Chondrocyte (in vitro differentiated cells): ENCODE measurements at regions not wholly inside any gene's neighbourhood (a gene's known extent, or its start where the extent isn't known, plus 50 kb on each side); places are given as distances from the start of the nearest gene placed in this dataset.

Experiments used
- DNase-seq: peaks from one replicate; pipeline ENCODE4 v3.0.0; 2021; ENCODE audit warnings: mixed read lengths, low spot score
- H3K27ac Mint-ChIP-seq: one replicate; pipeline ENCODE4 v1.8.0; 2021; ENCODE audit warnings: mild to moderate bottlenecking, moderate library complexity, mixed read lengths; ENCODE audit not compliant: unreplicated experiment
- H3K27me3 Mint-ChIP-seq: 2 replicates; pipeline ENCODE4 v1.8.0; 2021; ENCODE audit warnings: low read depth, mixed read lengths
- H3K36me3 Mint-ChIP-seq: 2 replicates; pipeline ENCODE4 v1.8.0; 2021; ENCODE audit warnings: low read depth, mixed read lengths
- H3K4me1 Mint-ChIP-seq: 2 replicates; pipeline ENCODE4 v1.8.0; 2021; ENCODE audit warnings: low read depth, mild to moderate bottlenecking, mixed read lengths
- H3K4me3 Mint-ChIP-seq: one replicate; pipeline ENCODE4 v1.8.0; 2021; ENCODE audit warnings: mild to moderate bottlenecking, moderate library complexity, mixed read lengths; ENCODE audit not compliant: unreplicated experiment
- H3K9me3 Mint-ChIP-seq: 2 replicates; pipeline ENCODE4 v1.8.0; 2021; ENCODE audit warnings: low read depth, mixed read lengths
- TF ChIP-seq, protein P1 (sequence below): fragments of 200-600 bp; sonication (generic); IDR thresholded peaks from 2 replicates; pipeline ENCODE4 v1.5.0; 2021; ENCODE audit warnings: antibody characterized with exemption, mild to moderate bottlenecking, moderate library complexity

GRCh38 chr2:64769392-64770044 is 115.8 kb upstream of the SERTAD2 start:
- H3K9me3 Mint-ChIP-seq = no peaks in the 10 kb centered on the region
- no peak overlapping the region for H3K27ac Mint-ChIP-seq
- H3K36me3 Mint-ChIP-seq = no peaks in the 10 kb centered on the region
- TF ChIP-seq, protein P1, sequence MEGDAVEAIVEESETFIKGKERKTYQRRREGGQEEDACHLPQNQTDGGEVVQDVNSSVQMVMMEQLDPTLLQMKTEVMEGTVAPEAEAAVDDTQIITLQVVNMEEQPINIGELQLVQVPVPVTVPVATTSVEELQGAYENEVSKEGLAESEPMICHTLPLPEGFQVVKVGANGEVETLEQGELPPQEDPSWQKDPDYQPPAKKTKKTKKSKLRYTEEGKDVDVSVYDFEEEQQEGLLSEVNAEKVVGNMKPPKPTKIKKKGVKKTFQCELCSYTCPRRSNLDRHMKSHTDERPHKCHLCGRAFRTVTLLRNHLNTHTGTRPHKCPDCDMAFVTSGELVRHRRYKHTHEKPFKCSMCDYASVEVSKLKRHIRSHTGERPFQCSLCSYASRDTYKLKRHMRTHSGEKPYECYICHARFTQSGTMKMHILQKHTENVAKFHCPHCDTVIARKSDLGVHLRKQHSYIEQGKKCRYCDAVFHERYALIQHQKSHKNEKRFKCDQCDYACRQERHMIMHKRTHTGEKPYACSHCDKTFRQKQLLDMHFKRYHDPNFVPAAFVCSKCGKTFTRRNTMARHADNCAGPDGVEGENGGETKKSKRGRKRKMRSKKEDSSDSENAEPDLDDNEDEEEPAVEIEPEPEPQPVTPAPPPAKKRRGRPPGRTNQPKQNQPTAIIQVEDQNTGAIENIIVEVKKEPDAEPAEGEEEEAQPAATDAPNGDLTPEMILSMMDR = no peak
- peaks cover 29% of the 10 kb centered on the region for H3K4me1 Mint-ChIP-seq
- no peak for DNase-seq
- H3K4me3 Mint-ChIP-seq = no peak overlapping the region
- no peaks in the 10 kb centered on the region for H3K27me3 Mint-ChIP-seq

DNA sequence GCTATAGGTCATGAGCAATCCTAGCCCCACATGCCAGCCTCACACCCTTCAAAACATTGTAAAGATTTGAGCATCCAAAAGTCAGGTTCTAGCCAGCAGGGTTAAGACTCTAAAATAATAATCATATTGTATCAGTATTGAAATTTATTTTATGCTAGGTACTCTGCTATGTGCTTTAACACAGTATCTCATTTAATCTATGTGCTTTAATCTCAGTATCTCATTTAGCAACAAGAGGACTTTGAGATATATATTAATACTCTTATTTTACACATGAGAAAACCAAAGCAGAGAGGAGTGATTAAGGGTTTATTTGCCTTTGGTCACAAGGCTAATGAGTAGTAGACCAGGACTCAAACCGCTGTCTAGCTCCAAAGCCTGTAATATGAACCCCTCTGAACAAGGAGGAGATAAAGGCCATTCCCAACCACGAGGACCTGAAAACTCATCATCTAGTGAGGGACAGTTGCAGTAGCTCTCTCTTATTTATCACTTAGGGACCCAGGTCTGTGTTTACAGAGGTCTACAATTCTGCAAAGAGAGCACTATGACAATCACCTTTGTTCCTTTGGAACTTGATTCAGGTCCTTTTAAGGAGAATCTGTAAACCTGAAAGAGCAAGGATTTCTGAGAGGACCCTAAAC is 116.5 kb upstream of the SERTAD2 start:
- no peak for DNase-seq
- Mint-ChIP-seq H3K4me1 (peaks cover 29% of the 10 kb centered on the region), H3K4me3 (no peak overlapping the region)

DNA sequence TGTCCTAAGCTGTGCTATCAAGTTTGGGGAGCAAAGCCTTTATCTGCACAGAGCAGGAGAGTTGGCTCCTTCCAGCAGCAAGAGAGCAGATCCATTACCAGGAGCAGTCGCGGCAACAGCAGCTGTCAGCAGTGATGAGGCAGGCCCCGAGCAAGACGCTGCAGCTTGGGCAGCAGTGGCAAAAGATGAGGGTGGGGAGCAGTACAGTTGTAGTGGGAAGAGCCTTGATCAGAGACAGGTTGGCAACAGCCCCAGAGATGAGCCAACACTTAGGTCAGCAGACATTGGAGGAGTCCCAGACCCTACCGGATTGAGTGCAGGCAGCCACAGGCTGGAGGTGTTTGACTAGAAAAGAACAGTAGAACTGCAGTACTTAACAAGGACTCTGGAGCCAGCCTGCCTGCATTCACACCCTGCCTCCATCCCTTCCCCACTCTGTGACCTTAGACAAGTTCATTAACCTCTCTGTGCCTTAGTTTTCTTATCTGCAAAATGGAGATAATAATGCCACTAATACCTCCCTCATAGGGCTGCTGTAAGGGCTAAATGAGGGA is 117.1 kb upstream of the SERTAD2 start:
- H3K4me1 Mint-ChIP-seq = peaks cover 29% of the 10 kb centered on the region
- H3K27ac Mint-ChIP-seq = no peak overlapping the region
- peaks cover 3% of the 10 kb centered on the region for H3K9me3 Mint-ChIP-seq
- DNase-seq = no peak
- no peaks in the 10 kb centered on the region for H3K36me3 Mint-ChIP-seq
- no peak overlapping the region for H3K4me3 Mint-ChIP-seq
- no peaks in the 10 kb centered on the region for H3K27me3 Mint-ChIP-seq
- TF ChIP-seq, protein P1 = no peak

More for the DNA sequence above, 116.5 kb upstream of the SERTAD2 start:
- H3K9me3 Mint-ChIP-seq = peaks cover 2% of the 10 kb centered on the region
- no peaks in the 10 kb centered on the region for H3K36me3 Mint-ChIP-seq
- H3K27me3 Mint-ChIP-seq = no peaks in the 10 kb centered on the region
- no peak overlapping the region for H3K27ac Mint-ChIP-seq
- TF ChIP-seq, protein P1 = no peak

- H3K27ac Mint-ChIP-seq = no peak overlapping the region
- no peak for DNase-seq
- no peaks in the 10 kb centered on the region for H3K27me3 Mint-ChIP-seq
- TF ChIP-seq, protein P1 = no peak
- no peak overlapping the region for H3K4me3 Mint-ChIP-seq
- H3K4me1 Mint-ChIP-seq = peaks cover 26% of the 10 kb centered on the region
- peaks cover 8% of the 10 kb centered on the region for H3K9me3 Mint-ChIP-seq
- H3K36me3 Mint-ChIP-seq = no peaks in the 10 kb centered on the region
Observed at GRCh38 chr2:64771737-64772136, 118.0 kb upstream of the SERTAD2 start.

DNA sequence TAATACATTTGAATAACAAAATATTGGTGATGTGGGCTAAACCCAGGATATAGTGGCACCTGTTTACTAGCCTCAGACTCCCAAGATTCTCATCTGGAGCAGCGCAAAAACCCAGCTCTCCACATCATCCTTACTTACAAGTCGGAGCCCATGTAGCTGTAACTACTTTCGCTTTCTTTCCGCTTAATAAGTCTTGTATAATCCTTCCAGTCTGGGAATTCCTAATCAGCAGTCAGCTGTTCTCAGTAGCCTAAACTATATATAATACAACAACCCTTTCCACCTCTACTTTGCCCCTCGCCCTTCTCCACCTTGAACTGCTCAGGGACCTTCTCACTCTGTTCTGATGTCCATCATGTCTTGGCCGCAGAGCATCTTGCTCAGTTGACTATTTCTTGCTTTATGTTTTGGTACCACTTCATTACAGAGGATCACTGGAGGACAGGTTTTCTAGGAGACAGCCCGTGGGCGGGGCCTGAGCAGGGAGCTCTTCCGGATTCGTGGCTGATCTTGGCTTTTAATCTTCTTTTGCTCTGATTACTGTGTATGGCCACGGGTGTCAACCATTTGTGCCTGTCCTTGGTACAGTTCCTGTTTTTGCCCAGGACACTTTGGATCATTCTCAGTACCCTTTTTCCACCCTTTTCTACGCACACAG is 119.9 kb upstream of the SERTAD2 start:
- Mint-ChIP-seq H3K9me3 (peaks cover 8% of the 10 kb centered on the region), H3K27me3 (no peaks in the 10 kb centered on the region), H3K4me1 (peaks cover 13% of the 10 kb centered on the region), H3K27ac (no peak overlapping the region), H3K4me3 (no peak overlapping the region), H3K36me3 (no peaks in the 10 kb centered on the region)
- TF ChIP-seq, protein P1 = no peak
- no peak for DNase-seq
